NCI-H1417 treated with DMSO at 0.1 percent for 48 hours (cell line): ENCODE measurements at regions not wholly inside any gene's neighbourhood (a gene's known extent, or its start where the extent isn't known, plus 50 kb on each side); places are given as distances from the start of the nearest gene placed in this dataset.

Experiments
- DNase-seq: peaks from one replicate; lab custom pipeline; 2025; lab: John Stamatoyannopoulos, UW

GRCh38 chr4:56086073-56086541, 137.4 kb downstream of the CEP135 start:
- DNase-seq = no peak

DNA sequence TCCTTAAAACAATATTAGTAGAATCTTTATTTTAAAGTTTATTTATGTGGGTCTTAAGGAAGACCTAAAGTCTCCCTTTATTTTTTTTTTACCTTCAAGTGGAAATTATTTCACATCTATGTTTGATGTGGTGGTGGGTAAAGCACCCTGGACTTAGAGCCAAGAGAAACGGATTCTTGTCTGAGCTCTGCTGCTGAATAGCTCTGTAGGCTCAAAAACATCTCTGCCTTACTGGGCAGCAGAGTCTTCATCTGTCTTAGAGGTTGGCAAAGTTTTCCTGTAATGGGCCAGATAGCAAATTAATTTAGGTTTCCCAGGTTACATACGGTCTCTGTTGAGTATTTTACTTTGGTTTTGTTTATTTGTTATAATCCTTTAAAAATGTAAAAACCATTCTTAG, 136.5 kb downstream of the CEP135 start:
- no peak for DNase-seq

DNA sequence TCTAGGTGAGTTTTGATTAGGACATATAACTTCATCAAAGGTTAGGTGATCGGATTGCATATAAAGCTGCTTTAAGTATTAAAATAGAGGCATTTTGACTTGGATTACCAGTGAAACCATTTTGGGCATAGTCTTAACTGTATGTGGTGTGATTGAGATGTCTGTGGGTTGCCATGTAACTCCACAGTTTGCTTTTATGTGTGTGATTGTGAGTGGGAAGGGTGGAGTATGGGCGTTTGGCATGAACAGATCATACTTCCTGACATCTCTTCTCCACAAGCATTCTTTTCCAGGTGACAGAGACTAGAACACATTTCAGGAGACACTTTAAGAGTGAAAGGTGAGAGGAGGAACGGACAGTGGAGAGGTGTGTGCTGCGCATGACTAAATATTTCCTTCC, 136.1 kb downstream of the CEP135 start:
- no peak for DNase-seq
